ENCODE measurements at regions not wholly inside any gene's neighbourhood (a gene's known extent, or its start where the extent isn't known, plus 50 kb on each side); places are given as distances from the start of the nearest gene placed in this dataset.

GRCh38 chr10:18737236-18737635 is 78.0 kb downstream of the ARL5B start:
- TF ChIP-seq, protein P1, sequence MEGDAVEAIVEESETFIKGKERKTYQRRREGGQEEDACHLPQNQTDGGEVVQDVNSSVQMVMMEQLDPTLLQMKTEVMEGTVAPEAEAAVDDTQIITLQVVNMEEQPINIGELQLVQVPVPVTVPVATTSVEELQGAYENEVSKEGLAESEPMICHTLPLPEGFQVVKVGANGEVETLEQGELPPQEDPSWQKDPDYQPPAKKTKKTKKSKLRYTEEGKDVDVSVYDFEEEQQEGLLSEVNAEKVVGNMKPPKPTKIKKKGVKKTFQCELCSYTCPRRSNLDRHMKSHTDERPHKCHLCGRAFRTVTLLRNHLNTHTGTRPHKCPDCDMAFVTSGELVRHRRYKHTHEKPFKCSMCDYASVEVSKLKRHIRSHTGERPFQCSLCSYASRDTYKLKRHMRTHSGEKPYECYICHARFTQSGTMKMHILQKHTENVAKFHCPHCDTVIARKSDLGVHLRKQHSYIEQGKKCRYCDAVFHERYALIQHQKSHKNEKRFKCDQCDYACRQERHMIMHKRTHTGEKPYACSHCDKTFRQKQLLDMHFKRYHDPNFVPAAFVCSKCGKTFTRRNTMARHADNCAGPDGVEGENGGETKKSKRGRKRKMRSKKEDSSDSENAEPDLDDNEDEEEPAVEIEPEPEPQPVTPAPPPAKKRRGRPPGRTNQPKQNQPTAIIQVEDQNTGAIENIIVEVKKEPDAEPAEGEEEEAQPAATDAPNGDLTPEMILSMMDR (conservative IDR thresholded peaks at IDR 0.05; ENCODE audit: low read depth, low read length): no peak
- no peak for TF ChIP-seq EZH2 (IDR thresholded peaks at IDR 0.05; ENCODE audit: low read length, unreplicated experiment)
